Right lobe of liver (tissue), 4 donors: ENCODE measurements at regions not wholly inside any gene's neighbourhood (a gene's known extent, or its start where the extent isn't known, plus 50 kb on each side); places are given as distances from the start of the nearest gene placed in this dataset.

Experiments used
- CTCF ChIP-seq, 4 donors: fragments of 200-600 bp in 3 of 4; fragments of 450-650 bp in 1 of 4; IDR thresholded peaks; one replicate each; pipeline versions ENCODE4 v1.5.1 to v1.8.0; 2016 to 2022; ENCODE audit warnings: antibody characterized with exemption in 4 of 4, mild to moderate bottlenecking in 2 of 4
- POLR2A ChIP-seq: fragments of 450-650 bp; IDR thresholded peaks from one replicate; pipeline ENCODE4 v1.6.1; 2017; ENCODE audit warnings: antibody characterized with exemption, mild to moderate bottlenecking
- donor health status: DM: no; HTN: no; CAD: no.
- donor health status: DM: no; HTN: no; CAD: no.
- donor health status: DM: no; HTN: yes; CAD: no.

- TF ChIP-seq CTCF (IDR thresholded peaks at IDR 0.05), result no peak
- no peak for TF ChIP-seq POLR2A
These were observed 64.0 kb upstream of the GALNT5 start for GRCh38 chr2:157193461-157193860.
